WTC11 (cell line): ENCODE measurements at regions not wholly inside any gene's neighbourhood (a gene's known extent, or its start where the extent isn't known, plus 50 kb on each side); places are given as distances from the start of the nearest gene placed in this dataset.
A peak's percentile ranks its signal among the peaks of the same experiment; 100 is the strongest.

ENCODE experiments used
- ATAC-seq: fragments of 200-7000 bp; cut with Tn5 transposase; 2 replicates; pipeline ENCODE4 v1.10.0; 2021; ENCODE audit warnings: mild to moderate bottlenecking, moderate library complexity
- CTCF ChIA-PET: fragments of 300-600 bp; sonication (Branson Sonifier 250); formaldehyde crosslinking; loops from one replicate; lab custom pipeline; 2021; ENCODE audit warnings: antibody characterized with exemption; lab: Charles Lee
- POLR2A ChIA-PET: fragments of 350-600 bp; sonication (Branson Sonifier 250); formaldehyde crosslinking; loops from one replicate; lab custom pipeline; 2021; ENCODE audit warnings: antibody characterized with exemption; lab: Charles Lee
- DNase-seq: peaks from one replicate; pipeline ENCODE4 v3.0.0; 2021; ENCODE audit warnings: low spot score
- H3K27ac Mint-ChIP-seq: 2 replicates; pipeline ENCODE4 v1.8.0; 2021; ENCODE audit warnings: mixed read lengths
- H3K27me3 Mint-ChIP-seq: 2 replicates; pipeline ENCODE4 v1.8.0; 2021; ENCODE audit warnings: low read depth, mild to moderate bottlenecking, moderate library complexity, mixed read lengths
- H3K36me3 Mint-ChIP-seq: 2 replicates; pipeline ENCODE4 v1.8.0; 2021; ENCODE audit warnings: mixed read lengths
- H3K4me1 Mint-ChIP-seq: 2 replicates; pipeline ENCODE4 v1.8.0; 2022; ENCODE audit warnings: mixed read lengths
- H3K4me3 Mint-ChIP-seq: 2 replicates; pipeline ENCODE4 v1.8.0; 2021; ENCODE audit warnings: mild to moderate bottlenecking, moderate library complexity, mixed read lengths
- H3K9me3 Mint-ChIP-seq: 2 replicates; pipeline ENCODE4 v1.8.0; 2021; ENCODE audit warnings: mixed read lengths
- ELF4 ChIP-seq: sonication (generic); formaldehyde crosslinking; IDR thresholded peaks from 2 replicates; pipeline ENCODE4 v1.8.1; 2022; ENCODE audit warnings: low read depth, mild to moderate bottlenecking, moderate library complexity, missing genetic modification reagents
- EMX1 ChIP-seq: fragments of 250-450 bp; sonication (Bioruptor Pico); IDR thresholded peaks from 2 replicates; pipeline ENCODE4 v1.8.0; 2021; ENCODE audit warnings: mild to moderate bottlenecking
- PRRX2 ChIP-seq: fragments of 250-450 bp; sonication (Bioruptor Pico); IDR thresholded peaks from 2 replicates; pipeline ENCODE4 v1.8.0; 2021; ENCODE audit warnings: mild to moderate bottlenecking
- ZNF396 ChIP-seq: fragments of 250-450 bp; sonication (Bioruptor Pico); IDR thresholded peaks from 2 replicates; pipeline ENCODE4 v1.8.0; 2021; ENCODE audit warnings: mild to moderate bottlenecking, moderate library complexity, borderline replicate concordance
- TF ChIP-seq, protein P1 (sequence below): sonication (generic); formaldehyde crosslinking; IDR thresholded peaks from 2 replicates; pipeline ENCODE4 v1.8.0; 2023; ENCODE audit warnings: missing genetic modification reagents, mild to moderate bottlenecking, borderline replicate concordance
- TF ChIP-seq, protein P2 (sequence below): sonication (generic); formaldehyde crosslinking; IDR thresholded peaks from 2 replicates; pipeline ENCODE4 v1.8.0; 2022; ENCODE audit warnings: missing genetic modification reagents
- TF ChIP-seq, protein P3 (sequence below): sonication (generic); formaldehyde crosslinking; IDR thresholded peaks from 2 replicates; pipeline ENCODE4 v1.8.1; 2023; ENCODE audit warnings: mild to moderate bottlenecking, missing genetic modification reagents
- TF ChIP-seq, protein P4 (sequence below): sonication (generic); formaldehyde crosslinking; IDR thresholded peaks from 2 replicates; pipeline ENCODE4 v1.8.1; 2023; ENCODE audit warnings: mild to moderate bottlenecking, missing genetic modification reagents, moderate library complexity
- TF ChIP-seq, protein P5 (sequence below): sonication (generic); formaldehyde crosslinking; IDR thresholded peaks from 2 replicates; pipeline ENCODE4 v1.8.1; 2022; ENCODE audit warnings: mild to moderate bottlenecking, moderate library complexity, missing genetic modification reagents
- TF ChIP-seq, protein P6 (sequence below): sonication (generic); formaldehyde crosslinking; IDR thresholded peaks from 2 replicates; pipeline ENCODE4 v1.8.1; 2022; ENCODE audit warnings: low read depth, missing genetic modification reagents, borderline replicate concordance
- TF ChIP-seq, protein P7 (sequence below): sonication (generic); formaldehyde crosslinking; IDR thresholded peaks from 2 replicates; pipeline ENCODE4 v1.8.1; 2023; ENCODE audit warnings: mild to moderate bottlenecking, missing genetic modification reagents, borderline replicate concordance
- TF ChIP-seq, protein P8 (sequence below): sonication (generic); formaldehyde crosslinking; IDR thresholded peaks from 2 replicates; pipeline ENCODE4 v1.8.0; 2022; ENCODE audit warnings: mild to moderate bottlenecking, missing genetic modification reagents

DNA sequence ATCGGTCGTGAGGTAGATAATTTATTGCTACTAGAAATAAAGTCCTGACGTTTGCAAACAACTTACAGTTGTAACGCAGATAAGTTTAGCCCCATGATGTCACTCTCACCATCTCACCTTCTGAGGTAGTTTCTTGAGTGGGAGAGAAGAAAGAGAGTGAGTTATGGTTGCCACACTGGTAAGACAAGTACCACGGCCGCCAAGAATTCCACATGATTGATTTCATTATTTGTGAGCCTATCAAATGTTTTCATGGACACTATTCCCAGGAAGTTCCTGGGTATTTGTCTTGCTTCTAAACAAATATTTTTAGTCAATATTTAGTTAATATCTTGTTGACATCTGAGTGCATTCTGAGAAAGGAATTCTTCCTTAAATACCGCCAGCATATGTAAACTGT is 339.4 kb upstream of the KIAA1217 start (continued):
- TF ChIP-seq, protein P1, sequence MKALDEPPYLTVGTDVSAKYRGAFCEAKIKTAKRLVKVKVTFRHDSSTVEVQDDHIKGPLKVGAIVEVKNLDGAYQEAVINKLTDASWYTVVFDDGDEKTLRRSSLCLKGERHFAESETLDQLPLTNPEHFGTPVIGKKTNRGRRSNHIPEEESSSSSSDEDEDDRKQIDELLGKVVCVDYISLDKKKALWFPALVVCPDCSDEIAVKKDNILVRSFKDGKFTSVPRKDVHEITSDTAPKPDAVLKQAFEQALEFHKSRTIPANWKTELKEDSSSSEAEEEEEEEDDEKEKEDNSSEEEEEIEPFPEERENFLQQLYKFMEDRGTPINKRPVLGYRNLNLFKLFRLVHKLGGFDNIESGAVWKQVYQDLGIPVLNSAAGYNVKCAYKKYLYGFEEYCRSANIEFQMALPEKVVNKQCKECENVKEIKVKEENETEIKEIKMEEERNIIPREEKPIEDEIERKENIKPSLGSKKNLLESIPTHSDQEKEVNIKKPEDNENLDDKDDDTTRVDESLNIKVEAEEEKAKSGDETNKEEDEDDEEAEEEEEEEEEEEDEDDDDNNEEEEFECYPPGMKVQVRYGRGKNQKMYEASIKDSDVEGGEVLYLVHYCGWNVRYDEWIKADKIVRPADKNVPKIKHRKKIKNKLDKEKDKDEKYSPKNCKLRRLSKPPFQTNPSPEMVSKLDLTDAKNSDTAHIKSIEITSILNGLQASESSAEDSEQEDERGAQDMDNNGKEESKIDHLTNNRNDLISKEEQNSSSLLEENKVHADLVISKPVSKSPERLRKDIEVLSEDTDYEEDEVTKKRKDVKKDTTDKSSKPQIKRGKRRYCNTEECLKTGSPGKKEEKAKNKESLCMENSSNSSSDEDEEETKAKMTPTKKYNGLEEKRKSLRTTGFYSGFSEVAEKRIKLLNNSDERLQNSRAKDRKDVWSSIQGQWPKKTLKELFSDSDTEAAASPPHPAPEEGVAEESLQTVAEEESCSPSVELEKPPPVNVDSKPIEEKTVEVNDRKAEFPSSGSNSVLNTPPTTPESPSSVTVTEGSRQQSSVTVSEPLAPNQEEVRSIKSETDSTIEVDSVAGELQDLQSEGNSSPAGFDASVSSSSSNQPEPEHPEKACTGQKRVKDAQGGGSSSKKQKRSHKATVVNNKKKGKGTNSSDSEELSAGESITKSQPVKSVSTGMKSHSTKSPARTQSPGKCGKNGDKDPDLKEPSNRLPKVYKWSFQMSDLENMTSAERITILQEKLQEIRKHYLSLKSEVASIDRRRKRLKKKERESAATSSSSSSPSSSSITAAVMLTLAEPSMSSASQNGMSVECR (CRISPR knock-in tag): no peak
- TF ChIP-seq, protein P2, sequence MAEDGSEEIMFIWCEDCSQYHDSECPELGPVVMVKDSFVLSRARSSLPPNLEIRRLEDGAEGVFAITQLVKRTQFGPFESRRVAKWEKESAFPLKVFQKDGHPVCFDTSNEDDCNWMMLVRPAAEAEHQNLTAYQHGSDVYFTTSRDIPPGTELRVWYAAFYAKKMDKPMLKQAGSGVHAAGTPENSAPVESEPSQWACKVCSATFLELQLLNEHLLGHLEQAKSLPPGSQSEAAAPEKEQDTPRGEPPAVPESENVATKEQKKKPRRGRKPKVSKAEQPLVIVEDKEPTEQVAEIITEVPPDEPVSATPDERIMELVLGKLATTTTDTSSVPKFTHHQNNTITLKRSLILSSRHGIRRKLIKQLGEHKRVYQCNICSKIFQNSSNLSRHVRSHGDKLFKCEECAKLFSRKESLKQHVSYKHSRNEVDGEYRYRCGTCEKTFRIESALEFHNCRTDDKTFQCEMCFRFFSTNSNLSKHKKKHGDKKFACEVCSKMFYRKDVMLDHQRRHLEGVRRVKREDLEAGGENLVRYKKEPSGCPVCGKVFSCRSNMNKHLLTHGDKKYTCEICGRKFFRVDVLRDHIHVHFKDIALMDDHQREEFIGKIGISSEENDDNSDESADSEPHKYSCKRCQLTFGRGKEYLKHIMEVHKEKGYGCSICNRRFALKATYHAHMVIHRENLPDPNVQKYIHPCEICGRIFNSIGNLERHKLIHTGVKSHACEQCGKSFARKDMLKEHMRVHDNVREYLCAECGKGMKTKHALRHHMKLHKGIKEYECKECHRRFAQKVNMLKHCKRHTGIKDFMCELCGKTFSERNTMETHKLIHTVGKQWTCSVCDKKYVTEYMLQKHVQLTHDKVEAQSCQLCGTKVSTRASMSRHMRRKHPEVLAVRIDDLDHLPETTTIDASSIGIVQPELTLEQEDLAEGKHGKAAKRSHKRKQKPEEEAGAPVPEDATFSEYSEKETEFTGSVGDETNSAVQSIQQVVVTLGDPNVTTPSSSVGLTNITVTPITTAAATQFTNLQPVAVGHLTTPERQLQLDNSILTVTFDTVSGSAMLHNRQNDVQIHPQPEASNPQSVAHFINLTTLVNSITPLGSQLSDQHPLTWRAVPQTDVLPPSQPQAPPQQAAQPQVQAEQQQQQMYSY (CRISPR knock-in tag): no peak
- TF ChIP-seq PRRX2 (no peak), ELF4 (no peak)
- TF ChIP-seq, protein P3, sequence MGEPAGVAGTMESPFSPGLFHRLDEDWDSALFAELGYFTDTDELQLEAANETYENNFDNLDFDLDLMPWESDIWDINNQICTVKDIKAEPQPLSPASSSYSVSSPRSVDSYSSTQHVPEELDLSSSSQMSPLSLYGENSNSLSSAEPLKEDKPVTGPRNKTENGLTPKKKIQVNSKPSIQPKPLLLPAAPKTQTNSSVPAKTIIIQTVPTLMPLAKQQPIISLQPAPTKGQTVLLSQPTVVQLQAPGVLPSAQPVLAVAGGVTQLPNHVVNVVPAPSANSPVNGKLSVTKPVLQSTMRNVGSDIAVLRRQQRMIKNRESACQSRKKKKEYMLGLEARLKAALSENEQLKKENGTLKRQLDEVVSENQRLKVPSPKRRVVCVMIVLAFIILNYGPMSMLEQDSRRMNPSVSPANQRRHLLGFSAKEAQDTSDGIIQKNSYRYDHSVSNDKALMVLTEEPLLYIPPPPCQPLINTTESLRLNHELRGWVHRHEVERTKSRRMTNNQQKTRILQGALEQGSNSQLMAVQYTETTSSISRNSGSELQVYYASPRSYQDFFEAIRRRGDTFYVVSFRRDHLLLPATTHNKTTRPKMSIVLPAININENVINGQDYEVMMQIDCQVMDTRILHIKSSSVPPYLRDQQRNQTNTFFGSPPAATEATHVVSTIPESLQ (CRISPR knock-in tag): no peak

DNA sequence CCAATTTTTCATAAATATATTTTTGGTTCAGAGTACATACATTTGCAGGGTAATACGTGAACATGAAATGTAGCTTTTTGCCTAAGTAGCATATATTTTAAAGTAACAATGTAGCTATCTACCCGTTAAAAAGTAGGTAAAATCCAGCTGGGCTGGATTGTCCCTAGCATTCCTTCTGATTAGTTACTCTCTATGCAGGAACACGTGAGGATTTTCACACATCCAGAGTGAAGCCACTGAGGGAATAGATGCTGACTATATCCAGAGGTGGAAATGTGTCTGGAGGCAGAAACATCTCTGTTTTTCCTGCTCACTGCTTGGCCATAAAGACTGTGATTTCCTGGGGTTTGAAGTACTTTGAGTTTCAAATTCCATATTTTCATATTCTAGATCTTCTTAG is 338.9 kb upstream of the KIAA1217 start:
- ATAC-seq (no peak), DNase-seq (no peak)
- ChIA-PET POLR2A (no interaction called here), CTCF (no interaction called here)
- Mint-ChIP-seq H3K27ac (no peak overlapping the region), H3K4me3 (no peak overlapping the region), H3K4me1 (peaks cover 24% of the 10 kb centered on the region), H3K36me3 (no peaks in the 10 kb centered on the region), H3K9me3 (peaks cover 3% of the 10 kb centered on the region; the same call in 1 of the 2 replicates), H3K27me3 (peaks cover 6% of the 10 kb centered on the region)
- no peak for TF ChIP-seq ZNF396

DNA sequence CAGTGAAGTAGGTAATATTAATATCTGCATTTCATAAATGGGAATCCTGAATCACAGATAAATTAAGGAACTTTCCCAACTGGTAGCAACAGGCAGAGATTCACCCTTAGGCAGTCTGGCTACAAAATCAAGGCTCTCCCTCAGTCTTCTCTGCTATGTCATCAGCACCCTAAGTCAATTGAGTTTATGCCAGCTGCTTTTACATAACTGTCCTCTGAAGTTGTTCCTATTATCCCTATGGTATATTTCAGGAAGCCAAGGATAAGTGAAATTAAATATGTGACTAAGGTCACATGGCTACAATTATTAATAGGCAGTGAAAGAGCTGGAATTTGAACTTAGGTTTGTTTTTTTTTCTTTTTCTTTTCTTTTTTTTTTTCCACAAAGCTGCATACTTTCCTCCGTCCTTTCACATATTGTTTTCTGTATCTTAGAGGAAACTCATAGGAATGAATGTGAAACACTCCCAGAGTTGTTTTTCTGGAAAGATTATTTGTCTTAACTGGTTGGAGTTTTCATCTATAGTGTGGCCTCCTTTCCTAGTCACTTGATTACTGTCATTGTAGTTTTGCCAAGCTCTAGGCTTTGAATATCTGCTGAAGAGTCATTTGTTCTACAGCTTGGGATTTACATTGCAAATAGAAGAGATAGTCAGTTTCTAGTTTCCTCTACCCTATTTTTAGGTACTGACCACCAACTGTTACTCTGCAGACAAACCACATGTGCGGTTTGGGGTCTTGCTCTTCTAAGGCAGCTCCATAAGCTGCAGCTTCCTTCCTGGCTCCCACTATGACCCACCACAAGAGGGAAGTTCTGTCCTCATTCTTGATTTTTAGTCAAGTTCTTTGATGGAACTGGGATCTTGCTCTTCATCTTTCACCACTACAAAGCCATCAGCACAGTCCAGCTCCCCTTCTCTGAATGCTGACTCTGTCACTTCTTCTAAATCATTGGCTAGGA is 338.0 kb upstream of the KIAA1217 start:
- H3K36me3 Mint-ChIP-seq: no peaks in the 10 kb centered on the region
- peak overlapping the region; percentile 10 for H3K27ac Mint-ChIP-seq
- CTCF ChIA-PET: no interaction called here
- POLR2A ChIA-PET: no interaction called here
- peak overlapping the region; percentile 1; the same call in 1 of the 2 replicates for H3K4me3 Mint-ChIP-seq
- ATAC-seq (peak; percentile 20), DNase-seq (no peak)
- H3K27me3 Mint-ChIP-seq: peaks cover 6% of the 10 kb centered on the region
- H3K9me3 Mint-ChIP-seq: peaks cover 5% of the 10 kb centered on the region; the same call in 1 of the 2 replicates
- H3K4me1 Mint-ChIP-seq: peaks cover 24% of the 10 kb centered on the region
- TF ChIP-seq, protein P4, sequence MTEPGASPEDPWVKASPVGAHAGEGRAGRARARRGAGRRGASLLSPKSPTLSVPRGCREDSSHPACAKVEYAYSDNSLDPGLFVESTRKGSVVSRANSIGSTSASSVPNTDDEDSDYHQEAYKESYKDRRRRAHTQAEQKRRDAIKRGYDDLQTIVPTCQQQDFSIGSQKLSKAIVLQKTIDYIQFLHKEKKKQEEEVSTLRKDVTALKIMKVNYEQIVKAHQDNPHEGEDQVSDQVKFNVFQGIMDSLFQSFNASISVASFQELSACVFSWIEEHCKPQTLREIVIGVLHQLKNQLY: no peak
- TF ChIP-seq, protein P5, sequence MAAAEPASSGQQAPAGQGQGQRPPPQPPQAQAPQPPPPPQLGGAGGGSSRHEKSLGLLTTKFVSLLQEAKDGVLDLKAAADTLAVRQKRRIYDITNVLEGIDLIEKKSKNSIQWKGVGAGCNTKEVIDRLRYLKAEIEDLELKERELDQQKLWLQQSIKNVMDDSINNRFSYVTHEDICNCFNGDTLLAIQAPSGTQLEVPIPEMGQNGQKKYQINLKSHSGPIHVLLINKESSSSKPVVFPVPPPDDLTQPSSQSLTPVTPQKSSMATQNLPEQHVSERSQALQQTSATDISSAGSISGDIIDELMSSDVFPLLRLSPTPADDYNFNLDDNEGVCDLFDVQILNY (CRISPR knock-in tag): no peak
- TF ChIP-seq, protein P6, sequence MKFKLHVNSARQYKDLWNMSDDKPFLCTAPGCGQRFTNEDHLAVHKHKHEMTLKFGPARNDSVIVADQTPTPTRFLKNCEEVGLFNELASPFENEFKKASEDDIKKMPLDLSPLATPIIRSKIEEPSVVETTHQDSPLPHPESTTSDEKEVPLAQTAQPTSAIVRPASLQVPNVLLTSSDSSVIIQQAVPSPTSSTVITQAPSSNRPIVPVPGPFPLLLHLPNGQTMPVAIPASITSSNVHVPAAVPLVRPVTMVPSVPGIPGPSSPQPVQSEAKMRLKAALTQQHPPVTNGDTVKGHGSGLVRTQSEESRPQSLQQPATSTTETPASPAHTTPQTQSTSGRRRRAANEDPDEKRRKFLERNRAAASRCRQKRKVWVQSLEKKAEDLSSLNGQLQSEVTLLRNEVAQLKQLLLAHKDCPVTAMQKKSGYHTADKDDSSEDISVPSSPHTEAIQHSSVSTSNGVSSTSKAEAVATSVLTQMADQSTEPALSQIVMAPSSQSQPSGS: no peak
- no peak for TF ChIP-seq EMX1
- TF ChIP-seq, protein P7, sequence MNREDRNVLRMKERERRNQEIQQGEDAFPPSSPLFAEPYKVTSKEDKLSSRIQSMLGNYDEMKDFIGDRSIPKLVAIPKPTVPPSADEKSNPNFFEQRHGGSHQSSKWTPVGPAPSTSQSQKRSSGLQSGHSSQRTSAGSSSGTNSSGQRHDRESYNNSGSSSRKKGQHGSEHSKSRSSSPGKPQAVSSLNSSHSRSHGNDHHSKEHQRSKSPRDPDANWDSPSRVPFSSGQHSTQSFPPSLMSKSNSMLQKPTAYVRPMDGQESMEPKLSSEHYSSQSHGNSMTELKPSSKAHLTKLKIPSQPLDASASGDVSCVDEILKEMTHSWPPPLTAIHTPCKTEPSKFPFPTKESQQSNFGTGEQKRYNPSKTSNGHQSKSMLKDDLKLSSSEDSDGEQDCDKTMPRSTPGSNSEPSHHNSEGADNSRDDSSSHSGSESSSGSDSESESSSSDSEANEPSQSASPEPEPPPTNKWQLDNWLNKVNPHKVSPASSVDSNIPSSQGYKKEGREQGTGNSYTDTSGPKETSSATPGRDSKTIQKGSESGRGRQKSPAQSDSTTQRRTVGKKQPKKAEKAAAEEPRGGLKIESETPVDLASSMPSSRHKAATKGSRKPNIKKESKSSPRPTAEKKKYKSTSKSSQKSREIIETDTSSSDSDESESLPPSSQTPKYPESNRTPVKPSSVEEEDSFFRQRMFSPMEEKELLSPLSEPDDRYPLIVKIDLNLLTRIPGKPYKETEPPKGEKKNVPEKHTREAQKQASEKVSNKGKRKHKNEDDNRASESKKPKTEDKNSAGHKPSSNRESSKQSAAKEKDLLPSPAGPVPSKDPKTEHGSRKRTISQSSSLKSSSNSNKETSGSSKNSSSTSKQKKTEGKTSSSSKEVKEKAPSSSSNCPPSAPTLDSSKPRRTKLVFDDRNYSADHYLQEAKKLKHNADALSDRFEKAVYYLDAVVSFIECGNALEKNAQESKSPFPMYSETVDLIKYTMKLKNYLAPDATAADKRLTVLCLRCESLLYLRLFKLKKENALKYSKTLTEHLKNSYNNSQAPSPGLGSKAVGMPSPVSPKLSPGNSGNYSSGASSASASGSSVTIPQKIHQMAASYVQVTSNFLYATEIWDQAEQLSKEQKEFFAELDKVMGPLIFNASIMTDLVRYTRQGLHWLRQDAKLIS: no peak
- TF ChIP-seq, protein P8, sequence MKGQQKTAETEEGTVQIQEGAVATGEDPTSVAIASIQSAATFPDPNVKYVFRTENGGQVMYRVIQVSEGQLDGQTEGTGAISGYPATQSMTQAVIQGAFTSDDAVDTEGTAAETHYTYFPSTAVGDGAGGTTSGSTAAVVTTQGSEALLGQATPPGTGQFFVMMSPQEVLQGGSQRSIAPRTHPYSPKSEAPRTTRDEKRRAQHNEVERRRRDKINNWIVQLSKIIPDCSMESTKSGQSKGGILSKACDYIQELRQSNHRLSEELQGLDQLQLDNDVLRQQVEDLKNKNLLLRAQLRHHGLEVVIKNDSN (CRISPR knock-in tag): no peak
- no peak for TF ChIP-seq PRRX2
